HepG2 (cell line): ENCODE measurements at regions not wholly inside any gene's neighbourhood (a gene's known extent, or its start where the extent isn't known, plus 50 kb on each side); places are given as distances from the start of the nearest gene placed in this dataset.

ENCODE experiments used
- ATAC-seq: fragments of 200-7000 bp; cut with Tn5 transposase; 3 replicates; pipeline ENCODE4 v1.9.1; 2020; ENCODE audit warnings: mild to moderate bottlenecking, moderate library complexity
- BruUV-seq: library from RNA; stranded (reverse); fragments of 400-500 nt; replicated peaks from 2 replicates; lab custom pipeline; 2021; lab: Mats Ljungman, UMichigan
- CTCF ChIA-PET: fragments of 300-600 bp; formaldehyde crosslinking; extraction: SDS; loops from one replicate; lab custom pipeline; 2021; ENCODE audit warnings: low total read pairs, inconsistent platforms, low intra/inter-chr PET ratio; lab: Yijun Ruan, JAX
- POLR2A ChIA-PET: fragments of 350-600 bp; sonication (Branson Sonifier 250); formaldehyde crosslinking; loops from one replicate; lab custom pipeline; 2020; ENCODE audit warnings: antibody characterized with exemption, inconsistent platforms; lab: Yijun Ruan, JAX
- DNase-seq: peaks from one replicate; pipeline ENCODE4 v3.0.0-alpha.2; 2015; ENCODE audit warnings: low spot score
- FAIRE-seq: peaks from 3 replicates; lab custom pipeline; 2011; peaks lifted over from hg19 to GRCh38; lab: Jason Lieb, UNC
- H2AFZ ChIP-seq: one replicate; pipeline ENCODE4 v1.6.1; 2011; ENCODE audit warnings: low read length, inconsistent platforms
- H3K27ac ChIP-seq: fragments of 300-600 bp; 3 replicates; pipeline ENCODE4 v1.8.0; 2011; ENCODE audit warnings: mixed run types, mild to moderate bottlenecking, mixed read lengths, low read length, inconsistent platforms; ENCODE audit not compliant: insufficient read depth; ENCODE audit errors: extremely low read length
- H3K27me3 ChIP-seq, 2 experiments: fragments of 200-600 bp in 1 of 2; 2 replicates in 1 of 2; 3 replicates in 1 of 2; pipeline versions ENCODE4 v1.6.0 to v1.8.0; 2011; ENCODE audit warnings: low read length in 2 of 2, mild to moderate bottlenecking in 2 of 2, moderate library complexity in 2 of 2, inconsistent platforms in 1 of 2; ENCODE audit not compliant: insufficient read depth in 2 of 2, control insufficient read depth in 1 of 2
- H3K36me3 ChIP-seq, 2 experiments: fragments of 200-600 bp in 1 of 2; replicated peaks in 1 of 2; 2 replicates in 1 of 2; 3 replicates in 1 of 2; pipeline versions ENCODE4 v1.5.1 to v1.8.0; 2011; ENCODE audit warnings: low read length in 2 of 2, inconsistent platforms in 1 of 2; ENCODE audit not compliant: insufficient read depth in 2 of 2, control insufficient read depth in 1 of 2
- H3K4me1 ChIP-seq: 2 replicates; pipeline ENCODE4 v1.5.1; 2012; ENCODE audit warnings: low read length, inconsistent platforms; ENCODE audit not compliant: insufficient read depth
- H3K4me2 ChIP-seq: 2 replicates; pipeline ENCODE4 v1.6.0; 2011; ENCODE audit warnings: low read depth, low read length, inconsistent platforms
- H3K4me3 ChIP-seq, 3 experiments: fragments of 200-600 bp in 1 of 3; sonication (generic), shearing (Covaris generic) in 1 of 3; replicated peaks in 1 of 3; 2 replicates each; pipeline ENCODE4 v1.5.1; 2011 to 2016; ENCODE audit warnings: low read length in 3 of 3, inconsistent platforms in 2 of 3, low read depth in 2 of 3, mild to moderate bottlenecking in 2 of 3, control low read depth in 1 of 3, mixed read lengths in 1 of 3; ENCODE audit not compliant: insufficient read depth in 1 of 3
- H3K79me2 ChIP-seq: one replicate; pipeline ENCODE4 v1.6.1; 2011; ENCODE audit warnings: low read length, inconsistent platforms; ENCODE audit not compliant: insufficient read depth
- H3K9ac ChIP-seq: 2 replicates; pipeline ENCODE4 v1.6.0; 2011; ENCODE audit warnings: mild to moderate bottlenecking, low read depth, low read length, inconsistent platforms; ENCODE audit not compliant: insufficient read depth
- H3K9me3 ChIP-seq: 2 replicates; pipeline ENCODE4 v1.5.1; 2012; ENCODE audit warnings: mild to moderate bottlenecking, low read length
- H4K20me1 ChIP-seq: 2 replicates; pipeline ENCODE4 v1.6.0; 2011; ENCODE audit warnings: inconsistent platforms, mild to moderate bottlenecking, low read length, moderate library complexity; ENCODE audit not compliant: insufficient read depth
- AHR ChIP-seq: IDR thresholded peaks from 2 replicates; pipeline ENCODE4 v1.6.1; 2018; ENCODE audit warnings: missing genetic modification reagents, missing compliant biosample characterization
- CENPX ChIP-seq: sonication (generic); formaldehyde crosslinking; IDR thresholded peaks from 2 replicates; pipeline ENCODE4 v1.9.0; 2021; ENCODE audit warnings: mild to moderate bottlenecking, missing genetic modification reagents, moderate library complexity
- ETV6 ChIP-seq: sonication (generic); formaldehyde crosslinking; conservative IDR thresholded peaks from 2 replicates; pipeline ENCODE4 v1.4.0; 2020; ENCODE audit warnings: missing genetic modification reagents
- HOXA5 ChIP-seq: sonication (generic); formaldehyde crosslinking; IDR thresholded peaks from 2 replicates; pipeline ENCODE4 v1.4.0; 2020; ENCODE audit warnings: missing genetic modification reagents
- MBNL3 ChIP-seq: fragments of 250-450 bp; sonication (Bioruptor Pico); conservative IDR thresholded peaks from 2 replicates; pipeline ENCODE4 v1.8.0; 2022; ENCODE audit warnings: mild to moderate bottlenecking, inconsistent platforms
- MXD4 ChIP-seq: IDR thresholded peaks from 2 replicates; pipeline ENCODE4 v1.6.1; 2016; ENCODE audit warnings: mild to moderate bottlenecking, missing biosample characterization, missing genetic modification reagents
- RORA ChIP-seq: sonication (generic); formaldehyde crosslinking; IDR thresholded peaks from 2 replicates; pipeline ENCODE4 v1.5.0; 2020; ENCODE audit warnings: mild to moderate bottlenecking, missing genetic modification reagents, moderate library complexity
- SNAI1 ChIP-seq: sonication (generic); formaldehyde crosslinking; IDR thresholded peaks from 2 replicates; pipeline ENCODE4 v1.5.0; 2020; ENCODE audit warnings: mild to moderate bottlenecking, missing genetic modification reagents, borderline replicate concordance
- SNRNP70 ChIP-seq: fragments of 200-400 bp; formaldehyde crosslinking; IDR thresholded peaks from 2 replicates; pipeline ENCODE4 v1.6.1; 2017; ENCODE audit warnings: mild to moderate bottlenecking, low read depth, low read length, moderate library complexity
- TEF ChIP-seq: sonication (generic); formaldehyde crosslinking; IDR thresholded peaks from 2 replicates; pipeline ENCODE4 v1.5.0; 2020; ENCODE audit warnings: missing genetic modification reagents
- ZBTB40 ChIP-seq, 2 experiments: fragments of 450-650 bp in 1 of 2; sonication (generic) in 1 of 2; formaldehyde crosslinking in 1 of 2; IDR thresholded peaks; 2 replicates each; pipeline versions ENCODE4 v1.6.1 to v1.8.0; 2016 to 2022; ENCODE audit warnings: antibody characterized with exemption in 1 of 2, mild to moderate bottlenecking in 1 of 2, missing genetic modification reagents in 1 of 2
- ZBTB42 ChIP-seq: sonication (generic); formaldehyde crosslinking; IDR thresholded peaks from 2 replicates; pipeline ENCODE4 v1.5.0; 2020; ENCODE audit warnings: mild to moderate bottlenecking, missing genetic modification reagents
- ZNF850 ChIP-seq: sonication (generic); formaldehyde crosslinking; conservative IDR thresholded peaks from 2 replicates; pipeline ENCODE4 v1.9.0; 2021; ENCODE audit warnings: mild to moderate bottlenecking, missing genetic modification reagents
- ZSCAN21 ChIP-seq: sonication (generic); formaldehyde crosslinking; IDR thresholded peaks from 2 replicates; pipeline ENCODE4 v1.8.0; 2022; ENCODE audit warnings: mild to moderate bottlenecking, missing genetic modification reagents, moderate library complexity, borderline replicate concordance
- WGBS: methylation state at CpG from one replicate; pipeline ENCODE4 v1.1.6; 2017; ENCODE audit warnings: low lambda C conversion rate; 5-methylcytosine and 5-hydroxymethylcytosine counted together
- in situ Hi-C: cut with HindIII; loops from 2 replicates; pipeline ENCODE4 v1.10.0; 2017; ENCODE audit warnings: low pct_unique_long_range_greater_than_20kb; ENCODE audit not compliant: extremely low pct_ligation_motif_present
- intact Hi-C: fragments of 100-400 bp; cut with micrococcal nuclease; formaldehyde crosslinking; loops from one replicate; pipeline ENCODE4 v1.10.0; 2022; ENCODE audit not compliant: unreplicated experiment

GRCh38 chrX:5733501-5733900 lies 495.2 kb downstream of the NLGN4X start:
- Histone ChIP-seq H3K4me1 (no peaks in the 10 kb centered on the region), H3K79me2 (no peaks in the 10 kb centered on the region), H3K9ac (no peak overlapping the region), H3K27me3 (no peaks in the 10 kb centered on the region)
- 0% methylated on average over 3 of the region's 3 CpGs for WGBS
- TF ChIP-seq TEF (CRISPR knock-in tag) (no peak), ZBTB42 (CRISPR knock-in tag) (no peak), ZSCAN21 (CRISPR knock-in tag) (no peak), SNRNP70 (no peak), SNAI1 (no peak), MBNL3 (CRISPR knock-in tag) (no peak), HOXA5 (no peak), ZBTB40 (IDR thresholded peaks at IDR 0.05) (no peak), ZBTB40 (CRISPR knock-in tag; IDR thresholded peaks at IDR 0.05) (no peak), ZNF850 (CRISPR knock-in tag) (no peak), MXD4 (no peak), RORA (no peak), ETV6 (no peak), CENPX (no peak), AHR (CRISPR knock-in tag) (no peak)
- TF ChIP-seq, all 625 proteins: peak for 0
- DNase-seq = no peak
- no peak for FAIRE-seq
- intact Hi-C loops = no loop called here
- no peak overlapping the region for H2AFZ ChIP-seq
- no peaks in the 10 kb centered on the region for H3K36me3 ChIP-seq
- ChIA-PET CTCF (no interaction called here), POLR2A (no interaction called here)
- no peak overlapping the region for H3K27ac ChIP-seq
- BruUV-seq = no TSS peak
- no peak overlapping the region for H3K4me3 ChIP-seq
- H4K20me1 ChIP-seq = no peaks in the 10 kb centered on the region
- no peak for ATAC-seq
- no peak overlapping the region for H3K4me2 ChIP-seq
- H3K9me3 ChIP-seq = peaks cover 44% of the 10 kb centered on the region
- in situ Hi-C loops = no loop called here
